ENCODE measurements at regions not wholly inside any gene's neighbourhood (a gene's known extent, or its start where the extent isn't known, plus 50 kb on each side); places are given as distances from the start of the nearest gene placed in this dataset.

- Histone ChIP-seq H3K79me2 (ENCODE audit: control insufficient read depth, insufficient read depth, low read length, unreplicated experiment) (no peaks in the 10 kb centered on the region), H3K36me3 (ENCODE audit: insufficient read depth, low read length) (no peaks in the 10 kb centered on the region), H3K27me3 (ENCODE audit: insufficient read depth, low read length) (no peaks in the 10 kb centered on the region), H3K27ac (ENCODE audit: low read depth, low read length) (no peak overlapping the region), H2AFZ (ENCODE audit: low read length, unreplicated experiment) (no peak overlapping the region), H3K4me1 (ENCODE audit: control insufficient read depth, insufficient read depth, low read length, unreplicated experiment) (no peaks in the 10 kb centered on the region), H3K4me3 (ENCODE audit: low read depth, low read length) (no peak overlapping the region)
Measured at GRCh38 chr10:83896219-83896618, 243.1 kb upstream of the GHITM start.

DNA sequence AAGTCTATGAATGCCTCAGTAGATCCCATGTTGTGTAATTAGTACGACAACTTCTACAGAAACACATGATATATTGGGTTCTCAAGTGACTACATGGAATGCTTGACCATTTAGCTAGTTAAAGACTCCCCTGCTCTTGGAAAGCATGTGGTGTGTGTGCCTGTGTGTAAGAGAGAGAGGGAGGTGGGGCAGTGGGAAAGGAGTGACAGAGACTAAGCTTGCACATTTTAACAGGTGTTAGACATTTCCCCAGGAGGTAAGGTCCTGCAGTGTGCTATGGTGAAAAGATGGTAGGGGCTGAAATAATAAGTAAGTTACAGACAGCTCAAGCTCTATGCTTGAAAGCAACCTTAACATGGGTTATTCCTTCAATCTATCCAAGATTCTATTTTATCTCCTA is 241.7 kb upstream of the GHITM start:
- no peaks in the 10 kb centered on the region for H3K79me2 ChIP-seq (ENCODE audit: control insufficient read depth, insufficient read depth, low read length, unreplicated experiment)
- no peak overlapping the region for H3K27ac ChIP-seq (ENCODE audit: low read depth, low read length)
- H3K36me3 ChIP-seq (ENCODE audit: insufficient read depth, low read length) = no peaks in the 10 kb centered on the region
- H3K4me1 ChIP-seq (ENCODE audit: control insufficient read depth, insufficient read depth, low read length, unreplicated experiment) = no peaks in the 10 kb centered on the region
- H2AFZ ChIP-seq (ENCODE audit: low read length, unreplicated experiment) = no peak overlapping the region
- no peak overlapping the region for H3K4me3 ChIP-seq (ENCODE audit: low read depth, low read length)
- no peaks in the 10 kb centered on the region for H3K27me3 ChIP-seq (ENCODE audit: insufficient read depth, low read length)

GRCh38 chr10:83908506-83908905 is 230.8 kb upstream of the GHITM start:
- Histone ChIP-seq H3K36me3 (ENCODE audit: insufficient read depth, low read length) (no peaks in the 10 kb centered on the region), H3K4me3 (ENCODE audit: low read depth, low read length) (no peak overlapping the region), H3K4me1 (ENCODE audit: control insufficient read depth, insufficient read depth, low read length, unreplicated experiment) (no peaks in the 10 kb centered on the region), H2AFZ (ENCODE audit: low read length, unreplicated experiment) (no peak overlapping the region), H3K27me3 (ENCODE audit: insufficient read depth, low read length) (no peaks in the 10 kb centered on the region), H3K79me2 (ENCODE audit: control insufficient read depth, insufficient read depth, low read length, unreplicated experiment) (no peaks in the 10 kb centered on the region), H3K27ac (ENCODE audit: low read depth, low read length) (no peak overlapping the region)

DNA sequence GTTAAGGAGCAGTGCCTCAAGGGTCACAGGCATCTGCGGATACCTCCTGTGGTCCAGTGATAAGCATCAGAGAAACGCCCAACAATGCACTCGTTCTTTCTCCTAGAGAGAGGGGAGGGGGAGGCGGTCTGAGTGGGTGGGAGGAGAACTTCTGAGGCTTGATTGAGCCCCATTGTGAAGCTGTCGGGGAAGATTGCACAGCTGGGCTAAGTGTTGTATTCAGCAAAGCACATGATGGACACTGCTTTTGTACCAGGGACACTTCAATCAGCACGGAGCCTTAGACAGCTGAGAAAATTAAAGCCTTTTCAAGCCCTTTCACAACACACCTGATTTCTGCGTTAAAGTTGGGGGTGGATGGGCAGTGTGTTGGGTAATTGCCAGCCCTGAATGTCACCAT is 230.3 kb upstream of the GHITM start:
- Histone ChIP-seq H3K4me3 (ENCODE audit: low read depth, low read length) (no peak overlapping the region), H3K79me2 (ENCODE audit: control insufficient read depth, insufficient read depth, low read length, unreplicated experiment) (no peaks in the 10 kb centered on the region), H3K36me3 (ENCODE audit: insufficient read depth, low read length) (no peaks in the 10 kb centered on the region), H3K4me1 (ENCODE audit: control insufficient read depth, insufficient read depth, low read length, unreplicated experiment) (no peaks in the 10 kb centered on the region), H3K27ac (ENCODE audit: low read depth, low read length) (no peak overlapping the region), H3K27me3 (ENCODE audit: insufficient read depth, low read length) (no peaks in the 10 kb centered on the region), H2AFZ (ENCODE audit: low read length, unreplicated experiment) (no peak overlapping the region)

- no peaks in the 10 kb centered on the region for H3K79me2 ChIP-seq (ENCODE audit: control insufficient read depth, insufficient read depth, low read length, unreplicated experiment)
- no peak overlapping the region for H3K27ac ChIP-seq (ENCODE audit: low read depth, low read length)
- no peak overlapping the region for H2AFZ ChIP-seq (ENCODE audit: low read length, unreplicated experiment)
- H3K4me1 ChIP-seq (ENCODE audit: control insufficient read depth, insufficient read depth, low read length, unreplicated experiment) = no peaks in the 10 kb centered on the region
- no peaks in the 10 kb centered on the region for H3K36me3 ChIP-seq (ENCODE audit: insufficient read depth, low read length)
- H3K4me3 ChIP-seq (ENCODE audit: low read depth, low read length) = no peak overlapping the region
- no peaks in the 10 kb centered on the region for H3K27me3 ChIP-seq (ENCODE audit: insufficient read depth, low read length)
Measured at GRCh38 chr10:83915801-83916200, 223.5 kb upstream of the GHITM start.

GRCh38 chr10:83917537-83918506 is 221.5 kb upstream of the GHITM start:
- Histone ChIP-seq H3K27ac (ENCODE audit: low read depth, low read length) (no peak overlapping the region), H3K27me3 (ENCODE audit: insufficient read depth, low read length) (no peaks in the 10 kb centered on the region), H2AFZ (ENCODE audit: low read length, unreplicated experiment) (no peak overlapping the region), H3K36me3 (ENCODE audit: insufficient read depth, low read length) (no peaks in the 10 kb centered on the region), H3K4me1 (ENCODE audit: control insufficient read depth, insufficient read depth, low read length, unreplicated experiment) (no peaks in the 10 kb centered on the region), H3K4me3 (ENCODE audit: low read depth, low read length) (no peak overlapping the region), H3K79me2 (ENCODE audit: control insufficient read depth, insufficient read depth, low read length, unreplicated experiment) (no peaks in the 10 kb centered on the region)

GRCh38 chr10:83919187-83919586 is 220.1 kb upstream of the GHITM start:
- Histone ChIP-seq H3K27me3 (ENCODE audit: insufficient read depth, low read length) (no peaks in the 10 kb centered on the region), H3K4me3 (ENCODE audit: low read depth, low read length) (no peak overlapping the region), H2AFZ (ENCODE audit: low read length, unreplicated experiment) (no peak overlapping the region), H3K79me2 (ENCODE audit: control insufficient read depth, insufficient read depth, low read length, unreplicated experiment) (no peaks in the 10 kb centered on the region), H3K27ac (ENCODE audit: low read depth, low read length) (no peak overlapping the region), H3K36me3 (ENCODE audit: insufficient read depth, low read length) (no peaks in the 10 kb centered on the region), H3K4me1 (ENCODE audit: control insufficient read depth, insufficient read depth, low read length, unreplicated experiment) (no peaks in the 10 kb centered on the region)

DNA sequence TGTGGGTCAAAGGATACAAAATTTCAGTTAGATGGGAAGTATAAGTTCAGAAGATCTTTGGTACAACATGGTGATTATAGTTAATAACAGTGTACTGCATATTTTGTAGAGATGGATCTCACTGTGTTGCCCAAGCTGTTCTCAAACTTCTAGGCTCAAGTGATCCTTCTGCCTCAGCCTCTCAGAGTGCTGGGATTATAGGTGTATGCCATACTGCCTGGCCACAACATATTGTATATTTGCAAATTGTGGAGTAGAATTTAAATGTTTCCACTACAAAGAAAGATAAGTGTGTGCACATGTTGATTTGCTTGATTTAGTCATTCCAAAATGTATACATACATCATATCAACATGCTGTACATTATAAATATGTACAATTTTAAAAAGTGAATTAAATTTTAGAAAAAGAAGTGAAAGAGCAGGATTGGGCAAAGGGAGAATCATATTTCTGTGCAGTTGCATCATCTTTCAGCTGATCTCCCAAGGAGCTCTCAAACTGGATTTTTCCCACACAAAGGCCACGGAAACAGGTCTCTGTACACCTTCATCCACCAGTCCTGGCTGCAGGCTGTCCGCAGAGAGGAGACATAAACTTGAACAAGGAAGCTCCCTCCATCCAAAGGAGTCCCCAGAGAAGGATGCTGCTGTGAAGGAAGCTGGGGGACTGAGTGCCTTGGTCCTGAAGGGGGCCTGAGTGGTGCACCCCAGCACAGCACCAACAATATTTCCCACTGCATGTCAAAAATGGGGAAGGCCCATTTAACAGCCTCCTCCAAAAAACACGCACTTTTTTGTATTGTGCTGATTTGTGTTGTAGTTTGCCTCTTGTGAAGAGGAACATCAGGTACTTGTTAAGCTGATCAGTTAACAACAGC is 217.1 kb upstream of the GHITM start:
- Histone ChIP-seq H2AFZ (ENCODE audit: low read length, unreplicated experiment) (no peak overlapping the region), H3K4me1 (ENCODE audit: control insufficient read depth, insufficient read depth, low read length, unreplicated experiment) (no peaks in the 10 kb centered on the region), H3K4me3 (ENCODE audit: low read depth, low read length) (no peak overlapping the region), H3K27me3 (ENCODE audit: insufficient read depth, low read length) (no peaks in the 10 kb centered on the region), H3K79me2 (ENCODE audit: control insufficient read depth, insufficient read depth, low read length, unreplicated experiment) (no peaks in the 10 kb centered on the region), H3K36me3 (ENCODE audit: insufficient read depth, low read length) (no peaks in the 10 kb centered on the region), H3K27ac (ENCODE audit: low read depth, low read length) (no peak overlapping the region)

- no peak overlapping the region for H3K4me3 ChIP-seq (ENCODE audit: low read depth, low read length)
- H2AFZ ChIP-seq (ENCODE audit: low read length, unreplicated experiment) = no peak overlapping the region
- no peaks in the 10 kb centered on the region for H3K79me2 ChIP-seq (ENCODE audit: control insufficient read depth, insufficient read depth, low read length, unreplicated experiment)
- no peaks in the 10 kb centered on the region for H3K4me1 ChIP-seq (ENCODE audit: control insufficient read depth, insufficient read depth, low read length, unreplicated experiment)
- no peaks in the 10 kb centered on the region for H3K36me3 ChIP-seq (ENCODE audit: insufficient read depth, low read length)
- H3K27me3 ChIP-seq (ENCODE audit: insufficient read depth, low read length) = no peaks in the 10 kb centered on the region
- no peak overlapping the region for H3K27ac ChIP-seq (ENCODE audit: low read depth, low read length)
Measured at GRCh38 chr10:83925133-83925532, 214.2 kb upstream of the GHITM start.

DNA sequence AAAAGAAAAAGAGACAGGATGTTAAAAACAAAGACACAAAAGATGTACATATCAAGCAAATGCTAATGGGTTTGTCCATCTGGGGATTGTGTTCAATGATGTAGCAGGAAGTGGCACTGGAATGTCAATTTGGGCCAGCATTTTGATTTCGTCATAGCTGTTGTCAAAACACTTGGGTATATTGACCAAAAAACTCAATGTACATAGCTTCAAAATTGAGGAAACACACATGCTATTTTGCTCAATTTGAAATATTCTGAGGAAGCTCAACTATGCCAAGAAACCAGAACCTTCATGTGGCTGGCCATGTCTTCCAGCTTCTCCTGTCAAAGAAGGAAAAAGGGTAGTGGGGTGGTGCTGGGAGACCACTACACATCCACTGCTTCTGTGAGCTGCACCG is 212.7 kb upstream of the GHITM start:
- H3K4me3 ChIP-seq (ENCODE audit: low read depth, low read length) = no peak overlapping the region
- H3K79me2 ChIP-seq (ENCODE audit: control insufficient read depth, insufficient read depth, low read length, unreplicated experiment) = no peaks in the 10 kb centered on the region
- H3K27me3 ChIP-seq (ENCODE audit: insufficient read depth, low read length) = no peaks in the 10 kb centered on the region
- H3K36me3 ChIP-seq (ENCODE audit: insufficient read depth, low read length) = no peaks in the 10 kb centered on the region
- H3K27ac ChIP-seq (ENCODE audit: low read depth, low read length) = no peak overlapping the region
- H2AFZ ChIP-seq (ENCODE audit: low read length, unreplicated experiment) = no peak overlapping the region
- no peaks in the 10 kb centered on the region for H3K4me1 ChIP-seq (ENCODE audit: control insufficient read depth, insufficient read depth, low read length, unreplicated experiment)
